Naive thymus-derived CD8-positive, alpha-beta T cell (primary cell): ENCODE measurements at regions not wholly inside any gene's neighbourhood (a gene's known extent, or its start where the extent isn't known, plus 50 kb on each side); places are given as distances from the start of the nearest gene placed in this dataset.

Source experiments
- ATAC-seq, 2 donors: fragments of 150-1000 bp; cut with Tn5 transposase in 1 of 2; sonication (Bioruptor Pico), chemical (Tn5 transposase) in 1 of 2; 1 replicate in 1 of 2; 2 replicates in 1 of 2; pipeline ENCODE4 v1.10.0; 2021; ENCODE audit warnings: mild to moderate bottlenecking in 2 of 2, moderate library complexity in 2 of 2
- POLR2A ChIA-PET: fragments of 350-600 bp; sonication (Branson Sonifier 250); formaldehyde crosslinking; loops from one replicate; lab custom pipeline; 2021; ENCODE audit warnings: antibody characterized with exemption; lab: Charles Lee
- DNase-seq, 10 donors: peaks; one replicate each; pipeline versions ENCODE4 v3.0.0 to v3.0.0-alpha.2; 2020 to 2022
- H3K27ac Mint-ChIP-seq, 10 donors: one replicate each; pipeline ENCODE4 v1.8.0; 2020 to 2022; ENCODE audit warnings: mild to moderate bottlenecking in 10 of 10, mixed read lengths in 10 of 10, moderate library complexity in 4 of 10, inconsistent platforms in 1 of 10
- H3K27me3 Mint-ChIP-seq, 5 donors: one replicate each; pipeline ENCODE4 v1.8.0; 2021 to 2022; ENCODE audit warnings: mixed read lengths in 5 of 5
- H3K36me3 Mint-ChIP-seq, 3 donors: one replicate each; pipeline ENCODE4 v1.8.0; 2020 to 2022; ENCODE audit warnings: mixed read lengths in 3 of 3, mild to moderate bottlenecking in 2 of 3, inconsistent platforms in 1 of 3
- H3K4me1 Mint-ChIP-seq, 4 donors: one replicate each; pipeline ENCODE4 v1.8.0; 2021 to 2022; ENCODE audit warnings: mixed read lengths in 4 of 4
- H3K4me3 Mint-ChIP-seq, 10 donors: one replicate each; pipeline ENCODE4 v1.8.0; 2020 to 2022; ENCODE audit warnings: mild to moderate bottlenecking in 10 of 10, mixed read lengths in 10 of 10, moderate library complexity in 6 of 10, inconsistent platforms in 1 of 10
- H3K9me3 Mint-ChIP-seq, 9 donors: one replicate each; pipeline ENCODE4 v1.8.0; 2020 to 2022; ENCODE audit warnings: mixed read lengths in 9 of 9, mild to moderate bottlenecking in 3 of 9, inconsistent platforms in 1 of 9, moderate library complexity in 1 of 9

- Mint-ChIP-seq H3K36me3 (peaks cover 0 to 5% (median 2%) of the 10 kb centered on the region in 3 donors), H3K27me3 (no peaks in the 10 kb centered on the region), H3K4me3 (peak overlapping the region; percentile 8 to 78 (median 70)), H3K9me3 (no peaks in the 10 kb centered on the region), H3K27ac (peak overlapping the region in 8 of 10 donors; percentile 3 to 67 (median 27)), H3K4me1 (peaks cover 6 to 25% (median 23%) of the 10 kb centered on the region in 4 donors)
- POLR2A ChIA-PET: no interaction called here
- DNase-seq (peak in 1 of 10 donors; percentile 10), ATAC-seq (peak in 1 of 2 donors; percentile 38)
Observed at GRCh38 chr21:14602382-14602958, 56.4 kb upstream of the SAMSN1 start.

- no peak overlapping the region for H3K4me3 Mint-ChIP-seq
- ATAC-seq (no peak), DNase-seq (no peak)
- H3K27me3 Mint-ChIP-seq: no peaks in the 10 kb centered on the region
- peaks cover 6 to 25% (median 23%) of the 10 kb centered on the region in 4 donors for H3K4me1 Mint-ChIP-seq
- H3K9me3 Mint-ChIP-seq: peaks cover 0 to 11% (median 6%) of the 10 kb centered on the region in 9 donors
- POLR2A ChIA-PET: no interaction called here
- peaks cover 0 to 12% (median 9%) of the 10 kb centered on the region in 3 donors for H3K36me3 Mint-ChIP-seq
- H3K27ac Mint-ChIP-seq: peak overlapping the region in 3 of 10 donors; percentile 2 to 31 (median 29)
Observed at GRCh38 chr21:14600569-14601297, 54.6 kb upstream of the SAMSN1 start.

- peaks cover 0 to 18% (median 13%) of the 10 kb centered on the region in 3 donors for H3K36me3 Mint-ChIP-seq
- DNase-seq: no peak
- no peaks in the 10 kb centered on the region for H3K27me3 Mint-ChIP-seq
- no peak overlapping the region for H3K4me3 Mint-ChIP-seq
- H3K9me3 Mint-ChIP-seq: peaks cover 0 to 24% (median 10%) of the 10 kb centered on the region in 9 donors
- no peak overlapping the region for H3K27ac Mint-ChIP-seq
- ATAC-seq: no peak
- peaks cover 3 to 22% (median 20%) of the 10 kb centered on the region in 4 donors for H3K4me1 Mint-ChIP-seq
- POLR2A ChIA-PET: no interaction called here
Observed at GRCh38 chr21:14598065-14598464, 52.0 kb upstream of the SAMSN1 start.
